ENCODE measurements at regions not wholly inside any gene's neighbourhood (a gene's known extent, or its start where the extent isn't known, plus 50 kb on each side); places are given as distances from the start of the nearest gene placed in this dataset.
"Not testable (repeated sequence)": the region's sequence is repeated elsewhere in the genome, so short reads cannot be mapped to it uniquely, and the experiment has no call there.

- not testable (repeated sequence) for DNase-seq (ENCODE audit: low read depth)
These were observed 467.2 kb downstream of the EPHA7 start for GRCh38 chr6:92952111-92952510.

- DNase-seq (ENCODE audit: low read depth) = peak; percentile 33
These were observed 473.6 kb downstream of the EPHA7 start for GRCh38 chr6:92945799-92946198.

GRCh38 chr6:92944132-92944531 lies 475.2 kb downstream of the EPHA7 start:
- no peak for DNase-seq (ENCODE audit: low read depth)

- DNase-seq (ENCODE audit: low read depth) = no peak
These were observed 476.8 kb downstream of the EPHA7 start for GRCh38 chr6:92942549-92942948.

GRCh38 chr6:92934625-92935024 lies 484.7 kb downstream of the EPHA7 start:
- no peak for DNase-seq (ENCODE audit: low read depth)

- DNase-seq (ENCODE audit: low read depth) = no peak
These were observed 489.2 kb downstream of the EPHA7 start for GRCh38 chr6:92930171-92930570.

GRCh38 chr6:92922216-92922806 lies 497.0 kb downstream of the EPHA7 start:
- DNase-seq (ENCODE audit: low read depth) = no peak

GRCh38 chr6:92915466-92915865 lies 503.9 kb downstream of the EPHA7 start:
- no peak for DNase-seq (ENCODE audit: low read depth)

GRCh38 chr6:92911301-92911700 lies 508.1 kb downstream of the EPHA7 start:
- DNase-seq (ENCODE audit: low read depth) = no peak

GRCh38 chr6:92910646-92911045 lies 508.7 kb downstream of the EPHA7 start:
- DNase-seq (ENCODE audit: low read depth) = no peak

GRCh38 chr6:92906385-92906784 lies 513.0 kb downstream of the EPHA7 start:
- DNase-seq (ENCODE audit: low read depth) = peak; percentile 30

- no peak for DNase-seq (ENCODE audit: low read depth)
These were observed 525.6 kb downstream of the EPHA7 start for GRCh38 chr6:92893741-92894140.

- peak; percentile 36 for DNase-seq (ENCODE audit: low read depth)
These were observed 526.7 kb downstream of the EPHA7 start for GRCh38 chr6:92892626-92893170.

- DNase-seq (ENCODE audit: low read depth) = no peak
These were observed 531.0 kb downstream of the EPHA7 start for GRCh38 chr6:92888316-92888715.

GRCh38 chr6:92887871-92888270 lies 531.5 kb downstream of the EPHA7 start:
- DNase-seq (ENCODE audit: low read depth) = no peak

GRCh38 chr6:92879526-92879925 lies 539.8 kb downstream of the EPHA7 start:
- DNase-seq (ENCODE audit: low read depth) = no peak

GRCh38 chr6:92864966-92865555 lies 554.3 kb downstream of the EPHA7 start:
- DNase-seq (ENCODE audit: low read depth) = no peak

- DNase-seq (ENCODE audit: low read depth) = no peak
These were observed 569.7 kb downstream of the EPHA7 start for GRCh38 chr6:92849636-92850035.

- no peak for DNase-seq (ENCODE audit: low read depth)
These were observed 570.5 kb downstream of the EPHA7 start for GRCh38 chr6:92848901-92849300.

- no peak for DNase-seq (ENCODE audit: low read depth)
These were observed 570.9 kb downstream of the EPHA7 start for GRCh38 chr6:92848459-92848858.

- DNase-seq (ENCODE audit: low read depth) = no peak
These were observed 571.4 kb downstream of the EPHA7 start for GRCh38 chr6:92847988-92848387.

GRCh38 chr6:92840246-92840930 lies 579.0 kb downstream of the EPHA7 start:
- DNase-seq (ENCODE audit: low read depth) = no peak

GRCh38 chr6:92828788-92829187 lies 590.6 kb downstream of the EPHA7 start:
- DNase-seq (ENCODE audit: low read depth) = no peak

Data from renal cortical epithelial cell (primary cell).